ENCODE measurements at regions not wholly inside any gene's neighbourhood (a gene's known extent, or its start where the extent isn't known, plus 50 kb on each side); places are given as distances from the start of the nearest gene placed in this dataset.

- Mint-ChIP-seq H3K27ac (no peak overlapping the region), H3K4me1 (ENCODE audit: low read depth) (no peaks in the 10 kb centered on the region), H3K36me3 (ENCODE audit: low read depth) (no peaks in the 10 kb centered on the region), H3K27me3 (ENCODE audit: insufficient read depth) (peaks cover 2% of the 10 kb centered on the region), H3K4me3 (no peak overlapping the region), H3K9me3 (no peaks in the 10 kb centered on the region)
- DNase-seq (ENCODE audit: low spot score) = no peak
- intact Hi-C loops (cut with micrococcal nuclease) = no loop called here
Observed at GRCh38 chr11:130645843-130646197, 197.4 kb downstream of the ADAMTS15 start.

- Mint-ChIP-seq H3K27me3 (ENCODE audit: insufficient read depth) (peaks cover 2% of the 10 kb centered on the region), H3K4me1 (ENCODE audit: low read depth) (no peaks in the 10 kb centered on the region), H3K27ac (no peak overlapping the region), H3K36me3 (ENCODE audit: low read depth) (no peaks in the 10 kb centered on the region), H3K9me3 (no peaks in the 10 kb centered on the region), H3K4me3 (no peak overlapping the region)
- intact Hi-C loops (cut with micrococcal nuclease) = no loop called here
- no peak for DNase-seq (ENCODE audit: low spot score)
Observed at GRCh38 chr11:130646881-130647280, 198.4 kb downstream of the ADAMTS15 start.

GRCh38 chr11:130647371-130647770, 198.9 kb downstream of the ADAMTS15 start:
- intact Hi-C loops (cut with micrococcal nuclease) = no loop called here
- Mint-ChIP-seq H3K36me3 (ENCODE audit: low read depth) (no peaks in the 10 kb centered on the region), H3K27me3 (ENCODE audit: insufficient read depth) (peaks cover 2% of the 10 kb centered on the region), H3K9me3 (no peaks in the 10 kb centered on the region), H3K4me3 (no peak overlapping the region), H3K27ac (no peak overlapping the region), H3K4me1 (ENCODE audit: low read depth) (no peaks in the 10 kb centered on the region)
- DNase-seq (ENCODE audit: low spot score) = no peak

GRCh38 chr11:130649801-130650200, 201.4 kb downstream of the ADAMTS15 start:
- intact Hi-C loops (cut with micrococcal nuclease) = no loop called here

GRCh38 chr11:130650456-130651030, 202.1 kb downstream of the ADAMTS15 start:
- Mint-ChIP-seq H3K4me3 (no peak overlapping the region), H3K9me3 (no peaks in the 10 kb centered on the region), H3K27ac (no peak overlapping the region), H3K36me3 (ENCODE audit: low read depth) (no peaks in the 10 kb centered on the region), H3K4me1 (ENCODE audit: low read depth) (no peaks in the 10 kb centered on the region), H3K27me3 (ENCODE audit: insufficient read depth) (peaks cover 6% of the 10 kb centered on the region)
- intact Hi-C loops (cut with micrococcal nuclease) = no loop called here
- no peak for DNase-seq (ENCODE audit: low spot score)

More at GRCh38 chr11:130649801-130650200, 201.4 kb downstream of the ADAMTS15 start:
- Mint-ChIP-seq H3K36me3 (ENCODE audit: low read depth) (no peaks in the 10 kb centered on the region), H3K9me3 (no peaks in the 10 kb centered on the region), H3K27me3 (ENCODE audit: insufficient read depth) (peaks cover 6% of the 10 kb centered on the region), H3K27ac (no peak overlapping the region), H3K4me1 (ENCODE audit: low read depth) (no peaks in the 10 kb centered on the region), H3K4me3 (no peak overlapping the region)
- DNase-seq (ENCODE audit: low spot score) = no peak

DNA sequence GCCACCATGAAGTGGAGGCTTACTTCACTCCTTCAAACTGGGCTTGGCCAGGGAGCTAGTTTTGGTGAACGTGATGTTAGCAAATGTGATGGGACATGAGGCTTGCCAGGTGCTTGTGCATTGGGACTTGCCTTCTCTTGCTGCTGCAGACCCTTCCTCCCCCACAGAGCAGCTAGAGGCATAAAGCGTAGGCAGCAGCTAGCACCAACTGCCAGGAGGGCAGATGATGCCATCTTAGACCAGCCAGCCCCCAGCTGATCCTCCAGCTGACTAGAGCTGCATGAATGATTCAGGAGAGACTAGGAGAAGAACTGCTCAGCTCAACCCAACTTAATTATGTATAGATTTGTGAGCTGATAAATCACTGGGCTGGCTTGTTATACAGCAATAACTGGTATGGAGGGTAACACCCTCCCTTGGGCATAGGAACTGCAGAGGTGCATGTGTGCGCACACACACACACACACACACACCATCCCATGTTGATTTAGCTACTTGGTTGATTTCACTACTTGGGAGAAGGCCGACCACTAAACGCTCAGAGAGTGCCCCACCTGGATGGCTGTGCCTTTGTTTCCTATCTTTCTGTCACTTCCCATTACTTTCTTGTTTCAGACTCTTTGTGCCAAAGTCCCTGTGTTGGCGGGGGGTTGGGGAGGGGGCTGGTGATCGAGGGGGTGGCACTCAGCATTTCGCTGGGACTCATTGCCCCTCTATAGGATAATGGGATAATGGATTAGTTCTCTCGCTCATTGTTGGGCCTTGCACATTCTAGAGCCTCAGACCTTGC, 202.8 kb downstream of the ADAMTS15 start:
- intact Hi-C loops (cut with micrococcal nuclease) = no loop called here
- no peak overlapping the region for H3K27ac Mint-ChIP-seq
- no peak for DNase-seq (ENCODE audit: low spot score)
- H3K36me3 Mint-ChIP-seq (ENCODE audit: low read depth) = no peaks in the 10 kb centered on the region
- H3K9me3 Mint-ChIP-seq = peaks cover 3% of the 10 kb centered on the region
- no peak overlapping the region for H3K4me3 Mint-ChIP-seq
- peaks cover 6% of the 10 kb centered on the region for H3K27me3 Mint-ChIP-seq (ENCODE audit: insufficient read depth)
- H3K4me1 Mint-ChIP-seq (ENCODE audit: low read depth) = no peaks in the 10 kb centered on the region

GRCh38 chr11:130652671-130653335, 204.4 kb downstream of the ADAMTS15 start:
- Mint-ChIP-seq H3K4me1 (ENCODE audit: low read depth) (no peaks in the 10 kb centered on the region), H3K27me3 (ENCODE audit: insufficient read depth) (peaks cover 4% of the 10 kb centered on the region), H3K9me3 (peaks cover 3% of the 10 kb centered on the region), H3K36me3 (ENCODE audit: low read depth) (no peaks in the 10 kb centered on the region), H3K27ac (no peak overlapping the region), H3K4me3 (no peak overlapping the region)
- intact Hi-C loops (cut with micrococcal nuclease) = no loop called here
- no peak for DNase-seq (ENCODE audit: low spot score)

GRCh38 chr11:130653838-130654636, 205.6 kb downstream of the ADAMTS15 start:
- peaks cover 4% of the 10 kb centered on the region for H3K27me3 Mint-ChIP-seq (ENCODE audit: insufficient read depth)
- H3K4me3 Mint-ChIP-seq = no peak overlapping the region
- H3K4me1 Mint-ChIP-seq (ENCODE audit: low read depth) = no peaks in the 10 kb centered on the region
- H3K36me3 Mint-ChIP-seq (ENCODE audit: low read depth) = no peaks in the 10 kb centered on the region
- no peak for DNase-seq (ENCODE audit: low spot score)
- intact Hi-C loops (cut with micrococcal nuclease) = no loop called here
- peaks cover 3% of the 10 kb centered on the region for H3K9me3 Mint-ChIP-seq
- no peak overlapping the region for H3K27ac Mint-ChIP-seq

DNA sequence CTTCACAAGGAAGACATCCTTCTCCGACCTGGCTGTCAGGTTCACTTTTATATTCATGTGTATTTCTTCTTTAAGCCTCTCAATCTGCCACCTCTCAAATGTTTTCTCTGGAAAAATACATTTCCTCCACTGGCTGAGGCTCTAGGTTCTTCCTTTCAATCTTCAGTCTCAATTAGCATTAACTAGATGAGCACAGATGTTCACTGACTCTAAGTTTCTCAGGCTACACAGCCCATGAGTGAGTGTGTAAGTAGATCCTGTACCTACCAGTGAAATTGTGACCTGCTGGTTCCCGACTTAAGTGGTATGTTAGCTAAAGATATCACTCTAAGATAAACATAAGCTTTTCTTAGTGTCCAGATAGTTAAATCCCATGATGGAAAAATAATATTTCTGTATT, 206.9 kb downstream of the ADAMTS15 start:
- no peak for DNase-seq (ENCODE audit: low spot score)
- Mint-ChIP-seq H3K36me3 (ENCODE audit: low read depth) (no peaks in the 10 kb centered on the region), H3K27me3 (ENCODE audit: insufficient read depth) (peaks cover 5% of the 10 kb centered on the region), H3K4me1 (ENCODE audit: low read depth) (no peaks in the 10 kb centered on the region), H3K27ac (no peak overlapping the region), H3K9me3 (peaks cover 3% of the 10 kb centered on the region), H3K4me3 (no peak overlapping the region)
- intact Hi-C loops (cut with micrococcal nuclease) = no loop called here

DNA sequence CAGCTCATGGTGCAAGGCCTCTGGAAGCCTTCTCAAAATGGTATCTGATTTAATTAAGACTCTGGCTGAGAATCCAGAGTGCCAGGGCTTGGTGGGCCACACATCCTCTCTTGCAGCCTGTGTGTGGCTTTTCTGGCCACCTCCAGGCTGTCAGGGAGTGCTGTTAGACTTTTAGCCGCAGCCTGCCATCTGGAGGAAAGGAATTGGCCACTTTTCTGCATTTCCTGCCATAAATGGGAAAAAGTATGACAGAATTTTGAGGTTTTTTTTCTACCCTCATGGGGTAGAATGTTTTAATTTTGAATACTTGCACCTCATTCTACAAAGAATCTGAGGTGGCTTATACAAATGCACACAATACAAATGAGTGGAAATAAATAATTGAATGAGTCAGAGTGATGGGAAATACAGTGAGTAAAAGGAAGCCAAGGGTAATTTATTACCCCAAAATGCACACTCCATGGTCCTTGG, 218.4 kb downstream of the ADAMTS15 start:
- H3K27ac Mint-ChIP-seq = no peak overlapping the region
- DNase-seq (ENCODE audit: low spot score) = no peak

GRCh38 chr11:130668751-130669150, 220.3 kb downstream of the ADAMTS15 start:
- Mint-ChIP-seq H3K4me3 (no peak overlapping the region), H3K27ac (no peak overlapping the region), H3K9me3 (no peaks in the 10 kb centered on the region), H3K36me3 (ENCODE audit: low read depth) (no peaks in the 10 kb centered on the region), H3K27me3 (ENCODE audit: insufficient read depth) (peaks cover 5% of the 10 kb centered on the region), H3K4me1 (ENCODE audit: low read depth) (no peaks in the 10 kb centered on the region)
- DNase-seq (ENCODE audit: low spot score) = no peak
- intact Hi-C loops (cut with micrococcal nuclease) = loop anchor here (10.0 kb wide), 1 partner anchor 234 kb away; no protein-coding TSS in a partner anchor

More for the DNA sequence above, 218.4 kb downstream of the ADAMTS15 start:
- Mint-ChIP-seq H3K4me3 (no peak overlapping the region), H3K36me3 (ENCODE audit: low read depth) (no peaks in the 10 kb centered on the region), H3K27me3 (ENCODE audit: insufficient read depth) (peaks cover 5% of the 10 kb centered on the region), H3K9me3 (no peaks in the 10 kb centered on the region), H3K4me1 (ENCODE audit: low read depth) (no peaks in the 10 kb centered on the region)
- intact Hi-C loops (cut with micrococcal nuclease) = loop anchor here (10.0 kb wide), 1 partner anchor 232 kb away; no protein-coding TSS in a partner anchor

GRCh38 chr11:130670200-130670599, 221.8 kb downstream of the ADAMTS15 start:
- no peak overlapping the region for H3K4me3 Mint-ChIP-seq
- H3K4me1 Mint-ChIP-seq (ENCODE audit: low read depth) = no peaks in the 10 kb centered on the region
- peaks cover 4% of the 10 kb centered on the region for H3K27me3 Mint-ChIP-seq (ENCODE audit: insufficient read depth)
- no peak overlapping the region for H3K27ac Mint-ChIP-seq
- H3K36me3 Mint-ChIP-seq (ENCODE audit: low read depth) = no peaks in the 10 kb centered on the region
- H3K9me3 Mint-ChIP-seq = no peaks in the 10 kb centered on the region
- no peak for DNase-seq (ENCODE audit: low spot score)
- intact Hi-C loops (cut with micrococcal nuclease) = no loop called here
